Gastrocnemius medialis (tissue), 4 donors: ENCODE measurements at regions not wholly inside any gene's neighbourhood (a gene's known extent, or its start where the extent isn't known, plus 50 kb on each side); places are given as distances from the start of the nearest gene placed in this dataset.

ENCODE experiments used
- CTCF ChIP-seq, 5 experiments: fragments of 450-650 bp in 3 of 5; fragments of 200-600 bp in 2 of 5; sonication (generic) in 2 of 5; IDR thresholded peaks in 4 of 5; conservative IDR thresholded peaks in 1 of 5; 1 replicate in 4 of 5; 2 replicates in 1 of 5; pipeline ENCODE4 v1.5.1; 2016 to 2019; ENCODE audit warnings: antibody characterized with exemption in 5 of 5, mild to moderate bottlenecking in 3 of 5, moderate library complexity in 3 of 5
- POLR2A ChIP-seq, 2 donors: fragments of 450-650 bp; IDR thresholded peaks; one replicate each; pipeline ENCODE4 v1.6.1; 2017; ENCODE audit warnings: antibody characterized with exemption in 2 of 2, mild to moderate bottlenecking in 2 of 2, moderate library complexity in 2 of 2

GRCh38 chr21:15421441-15421881 is 308.3 kb upstream of the USP25 start:
- TF ChIP-seq CTCF (IDR thresholded peaks at IDR 0.05 in 4 of 5, conservative IDR thresholded peaks at IDR 0.05 in 1 of 5) (no peak), POLR2A (IDR thresholded peaks at IDR 0.05) (no peak)
